Stimulated activated naive CD8-positive, alpha-beta T cell treated with anti-CD3 and anti-CD28 coated beads, Interleukin-15, amount 100 ng/mL, for 72 hours (primary cell): ENCODE measurements at regions not wholly inside any gene's neighbourhood (a gene's known extent, or its start where the extent isn't known, plus 50 kb on each side); places are given as distances from the start of the nearest gene placed in this dataset.

Experiments
- ATAC-seq: fragments of 150-1000 bp; cut with Tn5 transposase; 2 replicates; pipeline ENCODE4 v1.10.0; 2021; ENCODE audit warnings: mild to moderate bottlenecking, moderate library complexity
- DNase-seq, 2 donors: peaks; one replicate each; pipeline ENCODE4 v3.0.0; 2021 to 2022
- H3K27ac Mint-ChIP-seq, 2 donors: one replicate each; pipeline ENCODE4 v1.8.0; 2022; ENCODE audit warnings: mild to moderate bottlenecking in 2 of 2, mixed read lengths in 2 of 2, moderate library complexity in 2 of 2
- H3K27me3 Mint-ChIP-seq: one replicate; pipeline ENCODE4 v1.8.0; 2022; ENCODE audit warnings: mixed read lengths
- H3K4me1 Mint-ChIP-seq: one replicate; pipeline ENCODE4 v1.8.0; 2022; ENCODE audit warnings: mild to moderate bottlenecking, mixed read lengths
- H3K4me3 Mint-ChIP-seq, 2 donors: one replicate each; pipeline ENCODE4 v1.8.0; 2022; ENCODE audit warnings: mild to moderate bottlenecking in 2 of 2, mixed read lengths in 2 of 2, moderate library complexity in 1 of 2
- H3K9me3 Mint-ChIP-seq, 2 donors: one replicate each; pipeline ENCODE4 v1.8.0; 2022; ENCODE audit warnings: mixed read lengths in 2 of 2

- DNase-seq (no peak), ATAC-seq (no peak)
- no peak overlapping the region for H3K4me3 Mint-ChIP-seq
- H3K27ac Mint-ChIP-seq, result no peak overlapping the region
- H3K9me3 Mint-ChIP-seq, result peaks cover 47 to 51% of the 10 kb centered on the region in 2 donors
- no peaks in the 10 kb centered on the region for H3K27me3 Mint-ChIP-seq
- no peaks in the 10 kb centered on the region for H3K4me1 Mint-ChIP-seq
Observed at GRCh38 chr19:57063070-57063469, 56.7 kb upstream of the USP29 start.

- Mint-ChIP-seq H3K4me1 (no peaks in the 10 kb centered on the region), H3K27ac (no peak overlapping the region), H3K27me3 (no peaks in the 10 kb centered on the region), H3K4me3 (no peak overlapping the region), H3K9me3 (peaks cover 24 to 54% of the 10 kb centered on the region in 2 donors)
- no peak for DNase-seq
- ATAC-seq, result no peak
Observed at GRCh38 chr19:57067440-57067839, 52.3 kb upstream of the USP29 start.

GRCh38 chr19:57068311-57068710 is 51.5 kb upstream of the USP29 start:
- DNase-seq (no peak), ATAC-seq (no peak)
- no peaks in the 10 kb centered on the region for H3K27me3 Mint-ChIP-seq
- no peak overlapping the region for H3K27ac Mint-ChIP-seq
- H3K4me3 Mint-ChIP-seq, result no peak overlapping the region
- H3K4me1 Mint-ChIP-seq, result no peaks in the 10 kb centered on the region
- H3K9me3 Mint-ChIP-seq, result peaks cover 24 to 54% of the 10 kb centered on the region in 2 donors

- no peaks in the 10 kb centered on the region for H3K4me1 Mint-ChIP-seq
- DNase-seq (peak in 1 of 2 donors; percentile 16), ATAC-seq (no peak)
- no peaks in the 10 kb centered on the region for H3K27me3 Mint-ChIP-seq
- peaks cover 18 to 53% of the 10 kb centered on the region in 2 donors for H3K9me3 Mint-ChIP-seq
- no peak overlapping the region for H3K27ac Mint-ChIP-seq
- no peak overlapping the region for H3K4me3 Mint-ChIP-seq
Observed at GRCh38 chr19:57068921-57069697, 50.7 kb upstream of the USP29 start.
